Breast epithelium (tissue), 3 donors: ENCODE measurements at regions not wholly inside any gene's neighbourhood (a gene's known extent, or its start where the extent isn't known, plus 50 kb on each side); places are given as distances from the start of the nearest gene placed in this dataset.

ENCODE experiments used
- CTCF ChIP-seq, 3 donors: fragments of 450-650 bp; IDR thresholded peaks; one replicate each; pipeline ENCODE4 v1.5.1; 2016 to 2017; ENCODE audit warnings: antibody characterized with exemption in 3 of 3, mild to moderate bottlenecking in 3 of 3, moderate library complexity in 3 of 3
- POLR2AphosphoS5 ChIP-seq, 3 donors: sonication (generic); formaldehyde crosslinking; IDR thresholded peaks; one replicate each; pipeline ENCODE4 v1.6.1; 2017; ENCODE audit warnings: antibody characterized with exemption in 3 of 3

DNA sequence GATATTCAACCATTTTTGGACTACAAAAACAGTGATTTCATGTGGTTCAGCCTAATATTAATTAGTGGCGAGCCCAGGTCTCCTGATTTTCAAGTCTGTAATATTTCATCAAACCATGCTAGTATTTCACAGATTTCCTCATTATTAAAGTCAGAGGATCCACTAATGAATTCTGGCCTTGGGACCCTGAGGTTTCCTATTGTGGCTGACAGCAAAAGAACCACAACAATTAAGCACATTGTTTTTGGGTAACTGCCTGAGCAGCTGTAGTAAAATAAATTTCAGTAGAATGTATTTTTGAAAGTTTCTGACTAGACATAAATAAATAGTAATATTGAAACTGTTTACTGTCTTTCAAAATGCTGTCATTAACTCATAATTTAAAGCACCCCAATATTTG lies 630.7 kb upstream of the MMS22L start:
- TF ChIP-seq POLR2AphosphoS5 (IDR thresholded peaks at IDR 0.05) (no peak), CTCF (IDR thresholded peaks at IDR 0.05) (no peak)
